HCT116 (cell line): ENCODE measurements at regions not wholly inside any gene's neighbourhood (a gene's known extent, or its start where the extent isn't known, plus 50 kb on each side); places are given as distances from the start of the nearest gene placed in this dataset.

ENCODE experiments used
- ATAC-seq: fragments of 200-7000 bp; cut with Tn5 transposase; 2 replicates; pipeline ENCODE4 v1.9.1; 2020; ENCODE audit warnings: mild to moderate bottlenecking, moderate library complexity
- BruUV-seq: library from RNA; stranded (reverse); fragments of 400-500 nt; replicated peaks from 2 replicates; lab custom pipeline; 2021; lab: Mats Ljungman, UMichigan
- CTCF ChIA-PET: fragments of 300-600 bp; sonication (Branson Sonifier 250); formaldehyde crosslinking; loops from one replicate; lab custom pipeline; 2021; ENCODE audit warnings: antibody characterized with exemption; lab: Charles Lee
- POLR2A ChIA-PET: fragments of 300-600, 350-600 bp; sonication (Branson Sonifier 250); formaldehyde crosslinking; loops from one replicate; lab custom pipeline; 2021; ENCODE audit warnings: antibody characterized with exemption; lab: Charles Lee
- RAD21 ChIA-PET, 2 experiments: fragments of 300-600 bp; sonication (Branson Sonifier 250); formaldehyde crosslinking; loops; one replicate each; lab custom pipeline; 2023; ENCODE audit warnings: low total read pairs in 2 of 2; ENCODE audit not compliant: uncharacterized antibody in 2 of 2, unreplicated experiment in 2 of 2, low non-redundant PET in 1 of 2; lab: Charles Lee
- DNase-seq: peaks from one replicate; pipeline ENCODE4 v3.0.0-alpha.2; 2010; ENCODE audit warnings: low read depth, low spot score
- H2AFZ ChIP-seq: fragments of 200-600 bp; shearing (Covaris generic), sonication (generic); 2 replicates; pipeline ENCODE4 v1.6.1; 2017; ENCODE audit warnings: low read depth, mixed run types, mixed read lengths, antibody characterized with exemption, low read length; ENCODE audit not compliant: poor library complexity, severe bottlenecking
- H3K27ac ChIP-seq: 2 replicates; pipeline ENCODE4 v1.5.1; 2012; ENCODE audit warnings: low read depth, low read length
- H3K27me3 ChIP-seq: fragments of 200-600 bp; sonication (generic); 2 replicates; pipeline ENCODE4 v1.6.1; 2016; ENCODE audit warnings: mixed run types, low read length, mixed read lengths; ENCODE audit not compliant: insufficient read depth
- H3K36me3 ChIP-seq, 2 experiments: fragments of 200-500 bp in 1 of 2; fragments of 200-600 bp in 1 of 2; sonication (Bioruptor generic) in 1 of 2; sonication (generic) in 1 of 2; 2 replicates each; pipeline versions ENCODE4 v1.5.1 to v1.6.1; 2014 to 2016; ENCODE audit warnings: low read length in 2 of 2, inconsistent platforms in 1 of 2, mixed read lengths in 1 of 2, mixed run types in 1 of 2; ENCODE audit not compliant: insufficient read depth in 2 of 2, control insufficient read depth in 1 of 2
- H3K4me1 ChIP-seq, 2 experiments: fragments of 200-600 bp in 1 of 2; sonication (generic) in 1 of 2; 2 replicates each; pipeline versions ENCODE4 v1.5.1 to v1.6.1; 2012 to 2017; ENCODE audit warnings: low read length in 2 of 2, inconsistent platforms in 1 of 2, mild to moderate bottlenecking in 1 of 2, mixed read lengths in 1 of 2, mixed run types in 1 of 2, moderate library complexity in 1 of 2; ENCODE audit not compliant: insufficient read depth in 2 of 2, control insufficient read depth in 1 of 2
- H3K4me2 ChIP-seq: fragments of 200-600 bp; sonication (generic); 2 replicates; pipeline ENCODE4 v1.6.1; 2017; ENCODE audit warnings: mixed run types, low read length, mixed read lengths
- H3K4me3 ChIP-seq, 2 experiments: fragments of 200-600 bp in 1 of 2; sonication (generic) in 1 of 2; replicated peaks in 1 of 2; 2 replicates each; pipeline ENCODE4 v1.5.1; 2011 to 2016; ENCODE audit warnings: low read length in 2 of 2, control low read depth in 1 of 2, low read depth in 1 of 2, mild to moderate bottlenecking in 1 of 2, mixed read lengths in 1 of 2, mixed run types in 1 of 2
- H3K79me2 ChIP-seq: fragments of 200-600 bp; sonication (generic); 2 replicates; pipeline ENCODE4 v1.6.1; 2017; ENCODE audit warnings: mild to moderate bottlenecking, mixed run types, low read length, moderate library complexity, mixed read lengths; ENCODE audit not compliant: insufficient read depth
- H3K9ac ChIP-seq: fragments of 200-600 bp; sonication (generic); 2 replicates; pipeline ENCODE4 v1.6.1; 2016; ENCODE audit warnings: low read length, mixed read lengths
- H3K9me2 ChIP-seq: fragments of 200-600 bp; sonication (generic), shearing (Covaris generic); 2 replicates; pipeline ENCODE4 v1.6.1; 2017; ENCODE audit warnings: mixed run types, mild to moderate bottlenecking, moderate library complexity; ENCODE audit not compliant: insufficient read depth
- H3K9me3 ChIP-seq, 2 experiments: fragments of 200-500 bp in 1 of 2; fragments of 200-600 bp in 1 of 2; sonication (Bioruptor generic) in 1 of 2; sonication (generic) in 1 of 2; 2 replicates each; pipeline ENCODE4 v1.6.1; 2014 to 2017; ENCODE audit warnings: low read length in 2 of 2, mixed read lengths in 2 of 2, inconsistent platforms in 1 of 2, low read depth in 1 of 2, mild to moderate bottlenecking in 1 of 2, mixed run types in 1 of 2, moderate library complexity in 1 of 2; ENCODE audit not compliant: control insufficient read depth in 1 of 2, insufficient read depth in 1 of 2
- H4K20me1 ChIP-seq: fragments of 200-600 bp; sonication (generic), shearing (Covaris generic); 2 replicates; pipeline ENCODE4 v1.6.1; 2017; ENCODE audit warnings: mixed run types, mild to moderate bottlenecking, moderate library complexity; ENCODE audit not compliant: insufficient read depth
- CBX3 ChIP-seq: IDR thresholded peaks from 2 replicates; pipeline ENCODE4 v1.6.1; 2012; ENCODE audit warnings: low read depth
- CEBPB ChIP-seq: IDR thresholded peaks from 2 replicates; pipeline ENCODE4 v1.6.1; 2012; ENCODE audit warnings: low read depth
- EGR1 ChIP-seq: IDR thresholded peaks from 2 replicates; pipeline ENCODE4 v1.6.1; 2012; ENCODE audit warnings: low read depth
- ELF1 ChIP-seq: IDR thresholded peaks from 2 replicates; pipeline ENCODE4 v1.6.1; 2012; ENCODE audit warnings: low read depth, borderline replicate concordance
- EZH2phosphoT487 ChIP-seq: fragments of 200-600 bp; IDR thresholded peaks from 2 replicates; pipeline ENCODE4 v1.6.1; 2018; ENCODE audit warnings: antibody characterized with exemption, borderline replicate concordance
- POLR2AphosphoS5 ChIP-seq: IDR thresholded peaks from 2 replicates; pipeline ENCODE4 v1.6.1; 2011; ENCODE audit warnings: mild to moderate bottlenecking, low read depth, low read length, moderate library complexity
- RAD21 ChIP-seq: IDR thresholded peaks from 2 replicates; pipeline ENCODE4 v1.6.1; 2012; ENCODE audit warnings: low read depth, mild to moderate bottlenecking
- SIN3A ChIP-seq: IDR thresholded peaks from 2 replicates; pipeline ENCODE4 v1.6.1; 2012; ENCODE audit warnings: low read depth
- SP1 ChIP-seq: IDR thresholded peaks from 2 replicates; pipeline ENCODE4 v1.6.1; 2012; ENCODE audit warnings: low read depth
- SRF ChIP-seq: IDR thresholded peaks from 2 replicates; pipeline ENCODE4 v1.6.1; 2012; ENCODE audit warnings: low read depth
- TCF7L2 ChIP-seq: IDR thresholded peaks from 2 replicates; pipeline ENCODE4 v1.7.0; 2011; ENCODE audit warnings: borderline replicate concordance, inconsistent platforms; ENCODE audit not compliant: insufficient read depth, insufficient read length; ENCODE audit errors: extremely low read depth
- ZFX ChIP-seq: fragments of 450-650 bp; IDR thresholded peaks from 2 replicates; pipeline ENCODE4 v1.6.1; 2017
- ZNF274 ChIP-seq: fragments of 200-500 bp; sonication (Bioruptor generic); IDR thresholded peaks from 2 replicates; pipeline ENCODE4 v1.6.1; 2014; ENCODE audit warnings: mild to moderate bottlenecking, low read depth, low read length, inconsistent platforms
- intact Hi-C: fragments of 100-400 bp; cut with micrococcal nuclease; formaldehyde crosslinking; loops from 2 replicates; pipeline ENCODE4 v1.10.0; 2022
- TF ChIP-seq, protein P1 (sequence below), 3 experiments: fragments of 200-600 bp in 1 of 3; sonication (generic) in 1 of 3; IDR thresholded peaks in 2 of 3; conservative IDR thresholded peaks in 1 of 3; 2 replicates each; pipeline ENCODE4 v1.5.1; 2012 to 2017; ENCODE audit warnings: low read depth in 2 of 3, low read length in 2 of 3, antibody characterized with exemption in 1 of 3, borderline replicate concordance in 1 of 3, control low read depth in 1 of 3, mild to moderate bottlenecking in 1 of 3, mixed read lengths in 1 of 3, mixed run types in 1 of 3, moderate library complexity in 1 of 3; ENCODE audit not compliant: insufficient read depth in 1 of 3
- TF ChIP-seq, protein P2 (sequence below): IDR thresholded peaks from 2 replicates; pipeline ENCODE4 v1.6.1; 2012
- TF ChIP-seq, protein P3 (sequence below): IDR thresholded peaks from 2 replicates; pipeline ENCODE4 v1.6.1; 2012; ENCODE audit warnings: low read depth

DNA sequence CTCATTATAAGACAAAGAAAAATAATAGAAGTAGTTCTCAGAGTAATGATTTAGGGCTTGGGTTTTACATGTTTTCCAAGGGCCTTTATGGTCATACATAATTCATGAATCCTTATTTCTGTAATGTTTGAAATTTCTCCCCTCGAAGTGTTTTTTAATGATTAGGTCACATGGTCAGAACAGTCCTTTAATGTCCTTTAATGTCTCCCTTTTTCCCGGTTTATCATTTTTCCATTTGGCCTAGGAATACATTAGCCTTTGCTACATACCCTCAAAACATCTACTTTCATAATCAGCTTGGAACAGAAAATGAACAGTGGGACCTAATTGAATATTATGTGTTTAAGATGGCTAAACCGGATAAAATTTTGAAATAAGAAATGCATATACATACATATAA, 159.9 kb upstream of the ROBO2 start:
- intact Hi-C loops, result no loop called here
- RAD21 ChIA-PET, result no interaction called here
- ATAC-seq (no peak), DNase-seq (no peak)
- Histone ChIP-seq H3K9ac (no peak overlapping the region), H3K27me3 (no peaks in the 10 kb centered on the region), H3K27ac (no peak overlapping the region), H3K4me3 (no peak overlapping the region), H2AFZ (no peak overlapping the region)
- no TSS peak for BruUV-seq
- TF ChIP-seq ZFX, result no peak
- no peak for TF ChIP-seq CEBPB
- TF ChIP-seq EGR1, result no peak
- TF ChIP-seq ELF1, result no peak
- TF ChIP-seq CBX3, result no peak
- no peak for TF ChIP-seq EZH2phosphoT487
- TF ChIP-seq SIN3A, result no peak
- no peak for TF ChIP-seq SP1
- TF ChIP-seq ZNF274, result no peak
- TF ChIP-seq SRF, result no peak
- no peak for TF ChIP-seq RAD21
- TF ChIP-seq POLR2AphosphoS5, result no peak
- TF ChIP-seq, protein P1, sequence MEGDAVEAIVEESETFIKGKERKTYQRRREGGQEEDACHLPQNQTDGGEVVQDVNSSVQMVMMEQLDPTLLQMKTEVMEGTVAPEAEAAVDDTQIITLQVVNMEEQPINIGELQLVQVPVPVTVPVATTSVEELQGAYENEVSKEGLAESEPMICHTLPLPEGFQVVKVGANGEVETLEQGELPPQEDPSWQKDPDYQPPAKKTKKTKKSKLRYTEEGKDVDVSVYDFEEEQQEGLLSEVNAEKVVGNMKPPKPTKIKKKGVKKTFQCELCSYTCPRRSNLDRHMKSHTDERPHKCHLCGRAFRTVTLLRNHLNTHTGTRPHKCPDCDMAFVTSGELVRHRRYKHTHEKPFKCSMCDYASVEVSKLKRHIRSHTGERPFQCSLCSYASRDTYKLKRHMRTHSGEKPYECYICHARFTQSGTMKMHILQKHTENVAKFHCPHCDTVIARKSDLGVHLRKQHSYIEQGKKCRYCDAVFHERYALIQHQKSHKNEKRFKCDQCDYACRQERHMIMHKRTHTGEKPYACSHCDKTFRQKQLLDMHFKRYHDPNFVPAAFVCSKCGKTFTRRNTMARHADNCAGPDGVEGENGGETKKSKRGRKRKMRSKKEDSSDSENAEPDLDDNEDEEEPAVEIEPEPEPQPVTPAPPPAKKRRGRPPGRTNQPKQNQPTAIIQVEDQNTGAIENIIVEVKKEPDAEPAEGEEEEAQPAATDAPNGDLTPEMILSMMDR (IDR thresholded peaks at IDR 0.05 in 2 of 3, conservative IDR thresholded peaks at IDR 0.05 in 1 of 3; ENCODE audit: borderline replicate concordance in 1 of 3, insufficient read depth in 1 of 3, low read depth in 2 of 3, low read length in 2 of 3), result no peak
- TF ChIP-seq TCF7L2, result no peak
- TF ChIP-seq, protein P2, sequence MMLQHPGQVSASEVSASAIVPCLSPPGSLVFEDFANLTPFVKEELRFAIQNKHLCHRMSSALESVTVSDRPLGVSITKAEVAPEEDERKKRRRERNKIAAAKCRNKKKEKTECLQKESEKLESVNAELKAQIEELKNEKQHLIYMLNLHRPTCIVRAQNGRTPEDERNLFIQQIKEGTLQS, result no peak
- TF ChIP-seq, protein P3, sequence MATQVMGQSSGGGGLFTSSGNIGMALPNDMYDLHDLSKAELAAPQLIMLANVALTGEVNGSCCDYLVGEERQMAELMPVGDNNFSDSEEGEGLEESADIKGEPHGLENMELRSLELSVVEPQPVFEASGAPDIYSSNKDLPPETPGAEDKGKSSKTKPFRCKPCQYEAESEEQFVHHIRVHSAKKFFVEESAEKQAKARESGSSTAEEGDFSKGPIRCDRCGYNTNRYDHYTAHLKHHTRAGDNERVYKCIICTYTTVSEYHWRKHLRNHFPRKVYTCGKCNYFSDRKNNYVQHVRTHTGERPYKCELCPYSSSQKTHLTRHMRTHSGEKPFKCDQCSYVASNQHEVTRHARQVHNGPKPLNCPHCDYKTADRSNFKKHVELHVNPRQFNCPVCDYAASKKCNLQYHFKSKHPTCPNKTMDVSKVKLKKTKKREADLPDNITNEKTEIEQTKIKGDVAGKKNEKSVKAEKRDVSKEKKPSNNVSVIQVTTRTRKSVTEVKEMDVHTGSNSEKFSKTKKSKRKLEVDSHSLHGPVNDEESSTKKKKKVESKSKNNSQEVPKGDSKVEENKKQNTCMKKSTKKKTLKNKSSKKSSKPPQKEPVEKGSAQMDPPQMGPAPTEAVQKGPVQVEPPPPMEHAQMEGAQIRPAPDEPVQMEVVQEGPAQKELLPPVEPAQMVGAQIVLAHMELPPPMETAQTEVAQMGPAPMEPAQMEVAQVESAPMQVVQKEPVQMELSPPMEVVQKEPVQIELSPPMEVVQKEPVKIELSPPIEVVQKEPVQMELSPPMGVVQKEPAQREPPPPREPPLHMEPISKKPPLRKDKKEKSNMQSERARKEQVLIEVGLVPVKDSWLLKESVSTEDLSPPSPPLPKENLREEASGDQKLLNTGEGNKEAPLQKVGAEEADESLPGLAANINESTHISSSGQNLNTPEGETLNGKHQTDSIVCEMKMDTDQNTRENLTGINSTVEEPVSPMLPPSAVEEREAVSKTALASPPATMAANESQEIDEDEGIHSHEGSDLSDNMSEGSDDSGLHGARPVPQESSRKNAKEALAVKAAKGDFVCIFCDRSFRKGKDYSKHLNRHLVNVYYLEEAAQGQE, result no peak
- TF ChIP-seq, all 23 proteins: peak for 0
- peaks cover 7 to 26% of the 10 kb centered on the region in 2 experiments; a peak in 2 of 4 replicates for H3K9me3 ChIP-seq
- no peaks in the 10 kb centered on the region for H4K20me1 ChIP-seq
- no peaks in the 10 kb centered on the region for H3K4me1 ChIP-seq
- ChIA-PET POLR2A (no interaction called here), CTCF (no interaction called here)
- H3K9me2 ChIP-seq, result no peaks in the 10 kb centered on the region
- no peaks in the 10 kb centered on the region for H3K79me2 ChIP-seq
- H3K36me3 ChIP-seq, result no peaks in the 10 kb centered on the region
- no peak overlapping the region for H3K4me2 ChIP-seq
